ENCODE measurements at regions not wholly inside any gene's neighbourhood (a gene's known extent, or its start where the extent isn't known, plus 50 kb on each side); places are given as distances from the start of the nearest gene placed in this dataset.

- H4K20me1 ChIP-seq (replicated peaks; ENCODE audit: insufficient read depth) = no peaks in the 10 kb centered on the region
- no peak overlapping the region for H3K27ac ChIP-seq (ENCODE audit: low read depth)
- Mint-ChIP-seq H3K36me3 (ENCODE audit: low read depth) (no peaks in the 10 kb centered on the region), H3K27me3 (ENCODE audit: insufficient read depth, low read depth, poor library complexity) (peaks cover 1% of the 10 kb centered on the region), H3K4me1 (peaks cover 8% of the 10 kb centered on the region), H3K27ac (no peak overlapping the region), H3K9me3 (no peaks in the 10 kb centered on the region; the same call in 2 of the 3 replicates), H3K4me3 (no peak overlapping the region)
- DNase-seq (ENCODE audit: low spot score) = no peak
- no peak overlapping the region for H3K4me2 ChIP-seq
- no peaks in the 10 kb centered on the region for H3K9me2 ChIP-seq (ENCODE audit: insufficient read depth)
- H2AFZ ChIP-seq = no peak overlapping the region
- H3K27me3 ChIP-seq (ENCODE audit: insufficient read depth) = no peaks in the 10 kb centered on the region
- H3K4me1 ChIP-seq (ENCODE audit: insufficient read depth) = no peaks in the 10 kb centered on the region
- no peak for ATAC-seq
- TF ChIP-seq POLR2AphosphoS5 (IDR thresholded peaks at IDR 0.05; ENCODE audit: low read depth) (no peak), ZNF331 (CRISPR knock-in tag; IDR thresholded peaks at IDR 0.05; ENCODE audit: low read depth) (no peak), NANOG (IDR thresholded peaks at IDR 0.05; ENCODE audit: borderline replicate concordance) (no peak), STAT1 (IDR thresholded peaks at IDR 0.05; ENCODE audit: unreplicated experiment) (no peak), EZH2phosphoT487 (IDR thresholded peaks at IDR 0.05; ENCODE audit: unreplicated experiment) (no peak), EZH2 (IDR thresholded peaks at IDR 0.05; ENCODE audit: low read depth, unreplicated experiment) (no peak), JUNB (IDR thresholded peaks at IDR 0.05; ENCODE audit: unreplicated experiment) (no peak), CTCF (conservative IDR thresholded peaks at IDR 0.05; ENCODE audit: low read depth in 2 of 2) (no peak)
- TF ChIP-seq, protein P1, sequence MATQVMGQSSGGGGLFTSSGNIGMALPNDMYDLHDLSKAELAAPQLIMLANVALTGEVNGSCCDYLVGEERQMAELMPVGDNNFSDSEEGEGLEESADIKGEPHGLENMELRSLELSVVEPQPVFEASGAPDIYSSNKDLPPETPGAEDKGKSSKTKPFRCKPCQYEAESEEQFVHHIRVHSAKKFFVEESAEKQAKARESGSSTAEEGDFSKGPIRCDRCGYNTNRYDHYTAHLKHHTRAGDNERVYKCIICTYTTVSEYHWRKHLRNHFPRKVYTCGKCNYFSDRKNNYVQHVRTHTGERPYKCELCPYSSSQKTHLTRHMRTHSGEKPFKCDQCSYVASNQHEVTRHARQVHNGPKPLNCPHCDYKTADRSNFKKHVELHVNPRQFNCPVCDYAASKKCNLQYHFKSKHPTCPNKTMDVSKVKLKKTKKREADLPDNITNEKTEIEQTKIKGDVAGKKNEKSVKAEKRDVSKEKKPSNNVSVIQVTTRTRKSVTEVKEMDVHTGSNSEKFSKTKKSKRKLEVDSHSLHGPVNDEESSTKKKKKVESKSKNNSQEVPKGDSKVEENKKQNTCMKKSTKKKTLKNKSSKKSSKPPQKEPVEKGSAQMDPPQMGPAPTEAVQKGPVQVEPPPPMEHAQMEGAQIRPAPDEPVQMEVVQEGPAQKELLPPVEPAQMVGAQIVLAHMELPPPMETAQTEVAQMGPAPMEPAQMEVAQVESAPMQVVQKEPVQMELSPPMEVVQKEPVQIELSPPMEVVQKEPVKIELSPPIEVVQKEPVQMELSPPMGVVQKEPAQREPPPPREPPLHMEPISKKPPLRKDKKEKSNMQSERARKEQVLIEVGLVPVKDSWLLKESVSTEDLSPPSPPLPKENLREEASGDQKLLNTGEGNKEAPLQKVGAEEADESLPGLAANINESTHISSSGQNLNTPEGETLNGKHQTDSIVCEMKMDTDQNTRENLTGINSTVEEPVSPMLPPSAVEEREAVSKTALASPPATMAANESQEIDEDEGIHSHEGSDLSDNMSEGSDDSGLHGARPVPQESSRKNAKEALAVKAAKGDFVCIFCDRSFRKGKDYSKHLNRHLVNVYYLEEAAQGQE (IDR thresholded peaks at IDR 0.05; ENCODE audit: unreplicated experiment) = no peak
- TF ChIP-seq, protein P2, sequence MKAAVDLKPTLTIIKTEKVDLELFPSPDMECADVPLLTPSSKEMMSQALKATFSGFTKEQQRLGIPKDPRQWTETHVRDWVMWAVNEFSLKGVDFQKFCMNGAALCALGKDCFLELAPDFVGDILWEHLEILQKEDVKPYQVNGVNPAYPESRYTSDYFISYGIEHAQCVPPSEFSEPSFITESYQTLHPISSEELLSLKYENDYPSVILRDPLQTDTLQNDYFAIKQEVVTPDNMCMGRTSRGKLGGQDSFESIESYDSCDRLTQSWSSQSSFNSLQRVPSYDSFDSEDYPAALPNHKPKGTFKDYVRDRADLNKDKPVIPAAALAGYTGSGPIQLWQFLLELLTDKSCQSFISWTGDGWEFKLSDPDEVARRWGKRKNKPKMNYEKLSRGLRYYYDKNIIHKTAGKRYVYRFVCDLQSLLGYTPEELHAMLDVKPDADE (IDR thresholded peaks at IDR 0.05) = no peak
- no peaks in the 10 kb centered on the region for H3K79me2 ChIP-seq (replicated peaks; ENCODE audit: insufficient read depth)
- no peaks in the 10 kb centered on the region for H3F3A ChIP-seq (replicated peaks; ENCODE audit: low read depth)
- no peaks in the 10 kb centered on the region for H3K36me3 ChIP-seq (ENCODE audit: insufficient read depth)
- H3K4me3 ChIP-seq = no peak overlapping the region
Observed at GRCh38 chr16:73234496-73234895, 186.6 kb upstream of the ZFHX3 start.
